Peyer's patch (tissue), 4 donors: ENCODE measurements at regions not wholly inside any gene's neighbourhood (a gene's known extent, or its start where the extent isn't known, plus 50 kb on each side); places are given as distances from the start of the nearest gene placed in this dataset.

Experiments
- CTCF ChIP-seq, 6 experiments: fragments of 450-650 bp in 4 of 6; fragments of 200-600 bp in 2 of 6; sonication (generic) in 1 of 6; IDR thresholded peaks; one replicate each; pipeline ENCODE4 v1.5.1; 2017 to 2019; ENCODE audit warnings: antibody characterized with exemption in 6 of 6, mild to moderate bottlenecking in 3 of 6, moderate library complexity in 1 of 6
- POLR2A ChIP-seq, 2 donors: fragments of 450-650 bp; IDR thresholded peaks; one replicate each; pipeline ENCODE4 v1.5.1; 2017; ENCODE audit warnings: antibody characterized with exemption in 2 of 2, mild to moderate bottlenecking in 2 of 2, moderate library complexity in 2 of 2

GRCh38 chr2:210762604-210763588 lies 206.5 kb downstream of the CPS1 start:
- no peak for TF ChIP-seq CTCF (IDR thresholded peaks at IDR 0.05)
- no peak for TF ChIP-seq POLR2A (IDR thresholded peaks at IDR 0.05)
